ENCODE measurements at regions not wholly inside any gene's neighbourhood (a gene's known extent, or its start where the extent isn't known, plus 50 kb on each side); places are given as distances from the start of the nearest gene placed in this dataset.
"Not testable (repeated sequence)": the region's sequence is repeated elsewhere in the genome, so short reads cannot be mapped to it uniquely, and the experiment has no call there.

- Mint-ChIP-seq H3K27me3 (ENCODE audit: unreplicated experiment) (peaks cover 12% of the 10 kb centered on the region), H3K36me3 (ENCODE audit: insufficient read depth, unreplicated experiment) (no peaks in the 10 kb centered on the region), H3K4me1 (ENCODE audit: low read depth, unreplicated experiment) (no peaks in the 10 kb centered on the region), H3K27ac (ENCODE audit: unreplicated experiment) (no peak overlapping the region), H3K9me3 (ENCODE audit: low read depth, unreplicated experiment) (no peaks in the 10 kb centered on the region), H3K4me3 (ENCODE audit: low read depth, unreplicated experiment) (no peak overlapping the region)
- intact Hi-C loops (cut with micrococcal nuclease; ENCODE audit: unreplicated experiment), result no loop called here
- no peak for TF ChIP-seq CTCF (IDR thresholded peaks at IDR 0.05; ENCODE audit: unreplicated experiment)
- CTCF ChIA-PET, result no interaction called here
- no TSS peak for BruUV-seq (replicated peaks)
- no peak for DNase-seq
These were observed 82.9 kb upstream of the SOX21 start for GRCh38 chr13:94795292-94795691.

GRCh38 chr13:94786246-94786645 is 73.9 kb upstream of the SOX21 start:
- H3K36me3 Mint-ChIP-seq (ENCODE audit: insufficient read depth, unreplicated experiment); BruUV-seq (replicated peaks); H3K4me3 Mint-ChIP-seq (ENCODE audit: low read depth, unreplicated experiment); H3K27me3 Mint-ChIP-seq (ENCODE audit: unreplicated experiment); H3K27ac Mint-ChIP-seq (ENCODE audit: unreplicated experiment); intact Hi-C loops (cut with micrococcal nuclease; ENCODE audit: unreplicated experiment); CTCF ChIA-PET; DNase-seq; H3K4me1 Mint-ChIP-seq (ENCODE audit: low read depth, unreplicated experiment); H3K9me3 Mint-ChIP-seq (ENCODE audit: low read depth, unreplicated experiment): not testable (repeated sequence)

- DNase-seq, result no peak
- CTCF ChIA-PET, result no interaction called here
- Mint-ChIP-seq H3K4me1 (ENCODE audit: low read depth, unreplicated experiment) (no peaks in the 10 kb centered on the region), H3K36me3 (ENCODE audit: insufficient read depth, unreplicated experiment) (no peaks in the 10 kb centered on the region), H3K9me3 (ENCODE audit: low read depth, unreplicated experiment) (no peaks in the 10 kb centered on the region), H3K4me3 (ENCODE audit: low read depth, unreplicated experiment) (no peak overlapping the region), H3K27me3 (ENCODE audit: unreplicated experiment) (no peaks in the 10 kb centered on the region), H3K27ac (ENCODE audit: unreplicated experiment) (no peak overlapping the region)
- BruUV-seq (replicated peaks), result no TSS peak
- no peak for TF ChIP-seq CTCF (IDR thresholded peaks at IDR 0.05; ENCODE audit: unreplicated experiment)
- intact Hi-C loops (cut with micrococcal nuclease; ENCODE audit: unreplicated experiment), result no loop called here
These were observed 71.7 kb upstream of the SOX21 start for GRCh38 chr13:94784066-94784465.

- no TSS peak for BruUV-seq (replicated peaks)
- H3K27ac Mint-ChIP-seq (ENCODE audit: unreplicated experiment), result no peak overlapping the region
- no peaks in the 10 kb centered on the region for H3K9me3 Mint-ChIP-seq (ENCODE audit: low read depth, unreplicated experiment)
- CTCF ChIA-PET, result no interaction called here
- TF ChIP-seq CTCF (IDR thresholded peaks at IDR 0.05; ENCODE audit: unreplicated experiment), result no peak
- no peaks in the 10 kb centered on the region for H3K4me1 Mint-ChIP-seq (ENCODE audit: low read depth, unreplicated experiment)
- DNase-seq, result no peak
- no peaks in the 10 kb centered on the region for H3K27me3 Mint-ChIP-seq (ENCODE audit: unreplicated experiment)
- intact Hi-C loops (cut with micrococcal nuclease; ENCODE audit: unreplicated experiment), result no loop called here
- H3K36me3 Mint-ChIP-seq (ENCODE audit: insufficient read depth, unreplicated experiment), result no peaks in the 10 kb centered on the region
- no peak overlapping the region for H3K4me3 Mint-ChIP-seq (ENCODE audit: low read depth, unreplicated experiment)
These were observed 71.1 kb upstream of the SOX21 start for GRCh38 chr13:94783489-94783888.

- Mint-ChIP-seq H3K4me1 (ENCODE audit: low read depth, unreplicated experiment) (no peaks in the 10 kb centered on the region), H3K4me3 (ENCODE audit: low read depth, unreplicated experiment) (no peak overlapping the region), H3K9me3 (ENCODE audit: low read depth, unreplicated experiment) (no peaks in the 10 kb centered on the region), H3K36me3 (ENCODE audit: insufficient read depth, unreplicated experiment) (no peaks in the 10 kb centered on the region), H3K27ac (ENCODE audit: unreplicated experiment) (no peak overlapping the region), H3K27me3 (ENCODE audit: unreplicated experiment) (no peaks in the 10 kb centered on the region)
- CTCF ChIA-PET, result no interaction called here
- no peak for DNase-seq
- intact Hi-C loops (cut with micrococcal nuclease; ENCODE audit: unreplicated experiment), result no loop called here
- BruUV-seq (replicated peaks), result no TSS peak
- TF ChIP-seq CTCF (IDR thresholded peaks at IDR 0.05; ENCODE audit: unreplicated experiment), result no peak
These were observed 68.1 kb upstream of the SOX21 start for GRCh38 chr13:94780421-94780820.
